ENCODE measurements at regions not wholly inside any gene's neighbourhood (a gene's known extent, or its start where the extent isn't known, plus 50 kb on each side); places are given as distances from the start of the nearest gene placed in this dataset.

DNA sequence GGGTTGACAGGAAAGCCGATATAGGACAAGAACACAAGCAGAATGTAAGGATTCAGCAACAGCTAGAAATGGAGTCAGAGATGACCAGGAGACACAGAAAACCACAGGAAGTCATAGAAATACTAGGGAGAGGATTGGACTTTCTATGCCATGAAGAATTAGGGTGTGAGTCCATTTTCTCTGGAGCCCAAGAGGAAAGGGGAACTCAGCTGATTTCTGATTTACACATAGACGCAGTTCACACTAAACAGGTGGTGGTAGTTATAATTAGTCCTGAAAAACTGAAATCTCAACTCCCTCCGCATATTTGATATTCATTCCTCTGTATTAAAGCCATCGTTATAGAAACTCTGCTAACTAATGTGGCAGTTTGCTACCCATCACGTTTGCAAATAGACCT is 292.7 kb upstream of the STT3B start:
- Histone ChIP-seq H3K27me3 (no peaks in the 10 kb centered on the region), H3K27ac (no peak overlapping the region), H3K4me1 (no peaks in the 10 kb centered on the region), H3K9me3 (no peaks in the 10 kb centered on the region), H3K36me3 (ENCODE audit: low read depth, missing control alignments) (no peaks in the 10 kb centered on the region), H3K4me3 (no peak overlapping the region)
- no peak for TF ChIP-seq POLR2A (IDR thresholded peaks at IDR 0.05)
- TF ChIP-seq, protein P1, sequence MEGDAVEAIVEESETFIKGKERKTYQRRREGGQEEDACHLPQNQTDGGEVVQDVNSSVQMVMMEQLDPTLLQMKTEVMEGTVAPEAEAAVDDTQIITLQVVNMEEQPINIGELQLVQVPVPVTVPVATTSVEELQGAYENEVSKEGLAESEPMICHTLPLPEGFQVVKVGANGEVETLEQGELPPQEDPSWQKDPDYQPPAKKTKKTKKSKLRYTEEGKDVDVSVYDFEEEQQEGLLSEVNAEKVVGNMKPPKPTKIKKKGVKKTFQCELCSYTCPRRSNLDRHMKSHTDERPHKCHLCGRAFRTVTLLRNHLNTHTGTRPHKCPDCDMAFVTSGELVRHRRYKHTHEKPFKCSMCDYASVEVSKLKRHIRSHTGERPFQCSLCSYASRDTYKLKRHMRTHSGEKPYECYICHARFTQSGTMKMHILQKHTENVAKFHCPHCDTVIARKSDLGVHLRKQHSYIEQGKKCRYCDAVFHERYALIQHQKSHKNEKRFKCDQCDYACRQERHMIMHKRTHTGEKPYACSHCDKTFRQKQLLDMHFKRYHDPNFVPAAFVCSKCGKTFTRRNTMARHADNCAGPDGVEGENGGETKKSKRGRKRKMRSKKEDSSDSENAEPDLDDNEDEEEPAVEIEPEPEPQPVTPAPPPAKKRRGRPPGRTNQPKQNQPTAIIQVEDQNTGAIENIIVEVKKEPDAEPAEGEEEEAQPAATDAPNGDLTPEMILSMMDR (IDR thresholded peaks at IDR 0.05): no peak
- intact Hi-C loops (cut with DNase I; ENCODE audit: low total_unique reads): no loop called here
- WGBS, 2 donors: 78 to 81% methylated on average over 5 of the region's 5 CpGs
- DNase-seq: no peak

DNA sequence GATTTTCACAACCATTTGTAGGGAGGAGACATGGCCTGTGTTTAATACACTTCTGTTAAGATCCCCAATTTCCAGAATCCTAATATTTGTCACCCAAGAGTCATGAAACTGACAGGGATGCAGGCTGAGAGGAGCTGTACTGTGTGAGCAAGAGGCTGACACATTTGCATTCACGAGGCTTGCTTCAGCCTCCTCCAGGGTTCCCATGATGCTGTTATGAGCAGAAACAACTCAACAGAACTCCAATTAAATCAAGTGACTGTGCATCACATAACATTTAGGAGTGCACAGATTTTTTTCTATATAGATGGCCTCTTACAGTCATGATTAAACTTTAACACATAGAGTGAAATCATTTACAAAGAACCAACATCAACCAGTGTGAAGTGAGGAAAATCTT is 292.3 kb upstream of the STT3B start:
- intact Hi-C loops (cut with DNase I; ENCODE audit: low total_unique reads): no loop called here
- TF ChIP-seq, protein P1 (IDR thresholded peaks at IDR 0.05): no peak
- TF ChIP-seq POLR2A (IDR thresholded peaks at IDR 0.05): no peak
- 89 to 93% methylated on average over 1 of the region's 1 CpG for WGBS, 2 donors
- Histone ChIP-seq H3K4me1 (no peaks in the 10 kb centered on the region), H3K9me3 (no peaks in the 10 kb centered on the region), H3K36me3 (ENCODE audit: low read depth, missing control alignments) (no peaks in the 10 kb centered on the region), H3K4me3 (no peak overlapping the region), H3K27ac (no peak overlapping the region), H3K27me3 (no peaks in the 10 kb centered on the region)
- DNase-seq: no peak

DNA sequence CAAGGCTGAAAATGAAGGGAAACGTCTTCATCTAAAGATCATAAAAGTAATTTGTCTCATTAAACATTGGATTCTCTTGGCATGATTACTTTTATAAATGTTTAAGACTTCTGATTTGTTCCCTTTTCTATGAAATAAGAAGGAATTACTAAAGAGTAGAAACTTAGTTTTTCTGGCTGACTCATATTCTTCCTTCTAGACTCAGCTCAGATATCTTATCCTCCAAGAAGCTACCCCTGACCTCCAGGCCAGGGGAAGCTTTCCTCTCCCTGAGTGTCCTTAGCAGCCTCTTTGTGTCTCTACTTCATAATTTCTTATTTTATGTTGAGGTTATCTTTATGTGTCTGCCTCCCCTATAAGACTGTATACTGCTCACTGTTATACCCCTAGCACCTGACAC is 291.9 kb upstream of the STT3B start:
- no peak for DNase-seq
- Histone ChIP-seq H3K4me1 (no peaks in the 10 kb centered on the region), H3K9me3 (no peaks in the 10 kb centered on the region), H3K36me3 (ENCODE audit: low read depth, missing control alignments) (no peaks in the 10 kb centered on the region), H3K4me3 (no peak overlapping the region), H3K27me3 (no peaks in the 10 kb centered on the region), H3K27ac (no peak overlapping the region)
- intact Hi-C loops (cut with DNase I; ENCODE audit: low total_unique reads): no loop called here
- TF ChIP-seq, protein P1 (IDR thresholded peaks at IDR 0.05): no peak
- no peak for TF ChIP-seq POLR2A (IDR thresholded peaks at IDR 0.05)
- 80% methylated on average over 1 of the region's 1 CpG for WGBS, 2 donors

DNA sequence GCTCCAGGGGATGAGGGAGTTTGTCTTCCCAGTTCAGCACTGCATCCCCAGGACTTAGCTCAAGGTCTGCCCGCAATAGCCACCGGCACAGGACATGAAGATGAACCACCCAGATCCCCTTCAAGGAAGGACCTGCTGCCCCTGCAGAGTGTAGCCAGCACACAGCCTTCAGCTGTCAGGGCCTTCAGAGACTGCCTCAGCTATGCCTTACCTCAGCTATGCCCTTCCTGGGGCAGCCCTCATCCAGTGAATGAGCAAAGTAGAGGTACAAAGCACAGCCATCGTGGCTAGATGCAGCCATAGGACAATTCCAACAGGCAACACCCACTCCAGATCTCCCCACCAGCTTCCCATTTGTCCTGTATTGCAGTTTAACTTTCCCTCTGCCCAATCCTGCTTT is 291.2 kb upstream of the STT3B start:
- Histone ChIP-seq H3K27me3 (no peaks in the 10 kb centered on the region), H3K27ac (no peak overlapping the region), H3K4me3 (no peak overlapping the region), H3K9me3 (no peaks in the 10 kb centered on the region), H3K36me3 (ENCODE audit: low read depth, missing control alignments) (no peaks in the 10 kb centered on the region), H3K4me1 (no peaks in the 10 kb centered on the region)
- intact Hi-C loops (cut with DNase I; ENCODE audit: low total_unique reads): no loop called here
- TF ChIP-seq, protein P1 (IDR thresholded peaks at IDR 0.05): no peak
- no peak for TF ChIP-seq POLR2A (IDR thresholded peaks at IDR 0.05)
- 82 to 93% methylated on average over 2 to 3 of the region's 3 CpGs for WGBS, 2 donors
- no peak for DNase-seq

DNA sequence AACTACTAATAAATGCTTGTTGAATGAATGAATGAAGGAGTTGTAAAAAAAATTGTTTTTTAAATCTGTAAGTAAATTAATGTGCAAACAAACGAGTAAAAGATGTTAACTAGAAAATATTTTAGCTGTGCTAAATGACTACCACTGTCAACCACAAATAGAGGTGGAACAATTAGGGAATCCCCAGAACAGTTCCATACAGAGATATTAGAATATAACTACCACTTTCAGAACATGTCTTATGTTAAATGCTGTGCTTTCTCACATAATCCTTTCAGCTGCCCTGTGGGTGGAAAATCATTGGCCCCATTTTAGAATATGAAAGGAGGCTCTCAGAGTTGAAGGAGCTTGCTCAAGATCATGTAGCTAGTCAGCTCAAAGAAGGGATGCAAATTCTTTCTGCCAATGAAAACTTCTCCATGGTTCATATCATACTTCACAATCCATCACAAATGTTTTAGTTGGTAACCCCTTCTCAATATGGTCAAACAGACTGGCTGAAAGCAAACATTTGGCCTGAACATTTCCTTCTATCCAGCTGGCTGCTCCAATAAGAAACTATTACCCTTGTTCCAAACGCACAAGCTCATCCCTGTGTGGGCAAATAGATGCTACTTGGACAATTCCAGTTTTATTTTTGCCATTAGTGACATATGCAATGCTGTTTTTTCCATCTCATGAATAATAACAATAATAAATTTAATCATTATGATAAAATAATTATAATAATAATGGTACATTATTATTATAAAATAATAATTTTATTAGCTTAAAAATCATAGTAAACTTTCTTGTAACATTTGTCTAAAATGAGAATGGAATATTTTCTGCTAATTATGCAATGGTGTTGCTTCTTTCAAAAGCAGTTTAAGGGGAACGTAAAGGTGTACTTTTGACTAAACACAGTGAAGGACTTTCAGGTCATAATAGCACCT is 290.4 kb upstream of the STT3B start:
- no peaks in the 10 kb centered on the region for H3K4me1 ChIP-seq

More for the DNA sequence above, 290.4 kb upstream of the STT3B start:
- Histone ChIP-seq H3K9me3 (no peaks in the 10 kb centered on the region), H3K4me3 (no peak overlapping the region), H3K27me3 (no peaks in the 10 kb centered on the region), H3K36me3 (ENCODE audit: low read depth, missing control alignments) (no peaks in the 10 kb centered on the region), H3K27ac (no peak overlapping the region)
- TF ChIP-seq POLR2A (IDR thresholded peaks at IDR 0.05): no peak
- intact Hi-C loops (cut with DNase I; ENCODE audit: low total_unique reads): no loop called here
- WGBS, 2 donors: 93% methylated on average over 3 of the region's 3 CpGs
- DNase-seq: no peak
